Activated naive CD8-positive, alpha-beta T cell treated with anti-CD3 and anti-CD28 coated beads, Interleukin-2, amount 10 ng/mL, durations not matched to agents 7 days and 5 days (primary cell): ENCODE measurements at regions not wholly inside any gene's neighbourhood (a gene's known extent, or its start where the extent isn't known, plus 50 kb on each side); places are given as distances from the start of the nearest gene placed in this dataset.

ENCODE experiments used
- ATAC-seq: fragments of 150-1000 bp; cut with Tn5 transposase; one replicate; pipeline ENCODE4 v1.10.0; 2021; ENCODE audit warnings: low read depth, moderate library complexity
- POLR2A ChIA-PET: fragments of 350-600 bp; sonication (Branson Sonifier 250); formaldehyde crosslinking; loops from one replicate; lab custom pipeline; 2021; ENCODE audit warnings: antibody characterized with exemption; lab: Charles Lee
- DNase-seq: peaks from one replicate; pipeline ENCODE4 v3.0.0; 2021
- H3K27ac Mint-ChIP-seq: one replicate; pipeline ENCODE4 v1.8.0; 2022; ENCODE audit warnings: mild to moderate bottlenecking, mixed read lengths
- H3K27me3 Mint-ChIP-seq: one replicate; pipeline ENCODE4 v1.8.0; 2022; ENCODE audit warnings: mild to moderate bottlenecking, moderate library complexity, mixed read lengths
- H3K36me3 Mint-ChIP-seq: one replicate; pipeline ENCODE4 v1.8.0; 2021; ENCODE audit warnings: mild to moderate bottlenecking, mixed read lengths
- H3K4me1 Mint-ChIP-seq: one replicate; pipeline ENCODE4 v1.8.0; 2021; ENCODE audit warnings: mixed read lengths
- H3K4me3 Mint-ChIP-seq: one replicate; pipeline ENCODE4 v1.8.0; 2022; ENCODE audit warnings: mild to moderate bottlenecking, moderate library complexity, mixed read lengths
- H3K9me3 Mint-ChIP-seq: one replicate; pipeline ENCODE4 v1.8.0; 2021; ENCODE audit warnings: mixed read lengths

DNA sequence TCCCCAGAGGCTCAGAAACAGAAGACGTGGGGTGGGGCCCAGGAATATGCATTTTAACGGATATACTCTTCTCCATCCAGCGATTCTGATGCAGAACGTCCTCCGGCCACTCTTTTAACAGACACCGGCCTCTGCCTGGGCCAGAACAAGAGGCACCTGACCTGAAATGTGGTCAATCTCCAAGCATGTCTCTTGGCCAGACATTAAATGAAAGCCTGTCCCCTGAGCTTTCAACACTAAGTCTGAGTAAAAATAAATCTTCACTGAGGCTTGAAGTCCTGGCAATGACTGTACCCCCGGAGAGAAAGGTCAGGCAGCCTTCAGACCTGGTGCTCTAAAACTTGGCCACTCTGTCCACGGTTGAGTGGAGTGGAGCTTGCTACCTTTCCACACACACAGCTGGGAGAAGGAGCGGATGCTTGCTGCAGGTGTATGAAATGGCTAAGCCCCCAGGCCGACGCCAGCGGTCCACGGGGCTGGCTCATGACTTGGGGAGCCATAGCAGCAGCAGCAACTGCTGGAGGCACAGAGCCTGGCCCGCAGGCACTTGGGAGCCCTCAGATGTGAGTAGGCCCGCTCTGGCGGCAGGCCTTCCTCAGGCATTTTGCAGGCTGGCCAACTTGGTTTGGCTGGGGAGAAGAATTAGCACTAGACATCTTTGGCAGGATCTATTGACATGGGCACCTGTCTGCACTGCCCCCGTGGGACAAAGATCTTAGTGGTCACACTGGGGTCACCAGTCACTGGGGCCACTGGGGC lies 79.7 kb downstream of the TMEM17 start:
- peaks cover 12% of the 10 kb centered on the region for H3K27me3 Mint-ChIP-seq
- H3K27ac Mint-ChIP-seq = no peak overlapping the region
- no peak for ATAC-seq
- no peaks in the 10 kb centered on the region for H3K9me3 Mint-ChIP-seq
- POLR2A ChIA-PET = no interaction called here
- H3K36me3 Mint-ChIP-seq = no peaks in the 10 kb centered on the region
- H3K4me1 Mint-ChIP-seq = no peaks in the 10 kb centered on the region
- no peak for DNase-seq
- no peak overlapping the region for H3K4me3 Mint-ChIP-seq

DNA sequence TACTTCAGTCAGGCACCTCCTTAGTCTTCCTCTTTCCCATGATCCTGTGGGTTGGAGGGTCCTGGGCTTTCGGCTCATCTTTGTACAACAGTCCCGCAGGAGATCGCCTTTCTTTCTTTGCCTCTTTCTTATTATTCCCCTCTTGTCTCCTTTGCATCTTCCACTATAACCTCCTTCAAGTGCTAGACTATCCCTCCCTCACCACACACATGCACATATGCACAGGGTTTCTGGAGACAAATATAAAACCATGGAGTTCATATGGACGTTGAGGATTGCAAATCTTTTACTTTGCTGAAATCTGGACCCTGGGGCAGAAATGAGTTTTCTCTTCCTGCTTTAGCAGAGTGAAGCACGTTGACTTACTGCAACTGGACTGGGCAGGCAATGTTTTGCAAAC lies 80.3 kb downstream of the TMEM17 start:
- Mint-ChIP-seq H3K9me3 (no peaks in the 10 kb centered on the region), H3K27me3 (peaks cover 18% of the 10 kb centered on the region), H3K4me3 (no peak overlapping the region), H3K4me1 (no peaks in the 10 kb centered on the region), H3K36me3 (no peaks in the 10 kb centered on the region), H3K27ac (no peak overlapping the region)
- ATAC-seq (no peak), DNase-seq (no peak)
- POLR2A ChIA-PET = no interaction called here

DNA sequence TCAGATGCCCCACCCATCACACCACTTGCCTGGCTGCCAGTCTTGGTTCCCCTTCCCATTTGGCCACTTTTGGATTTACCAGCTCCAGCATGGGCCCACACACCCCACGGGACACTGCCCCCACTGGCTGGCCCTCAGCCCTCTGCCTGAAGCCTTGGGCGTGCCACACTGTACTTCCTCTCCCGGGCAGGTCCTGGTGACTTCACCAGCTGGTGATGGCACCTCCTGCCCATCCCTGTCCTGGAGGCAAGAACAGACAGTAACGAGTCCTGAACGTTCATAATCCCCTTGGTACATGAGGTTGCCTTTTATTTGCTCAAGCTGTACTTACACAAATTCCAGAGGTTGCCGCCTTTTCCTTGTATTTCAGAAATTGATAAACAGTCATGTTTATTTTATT lies 81.1 kb downstream of the TMEM17 start:
- H3K9me3 Mint-ChIP-seq = peaks cover under 1% of the 10 kb centered on the region
- ATAC-seq = no peak
- H3K27ac Mint-ChIP-seq = no peak overlapping the region
- peaks cover 24% of the 10 kb centered on the region for H3K27me3 Mint-ChIP-seq
- POLR2A ChIA-PET = no interaction called here
- no peaks in the 10 kb centered on the region for H3K36me3 Mint-ChIP-seq
- H3K4me1 Mint-ChIP-seq = no peaks in the 10 kb centered on the region
- no peak overlapping the region for H3K4me3 Mint-ChIP-seq
- DNase-seq = no peak

DNA sequence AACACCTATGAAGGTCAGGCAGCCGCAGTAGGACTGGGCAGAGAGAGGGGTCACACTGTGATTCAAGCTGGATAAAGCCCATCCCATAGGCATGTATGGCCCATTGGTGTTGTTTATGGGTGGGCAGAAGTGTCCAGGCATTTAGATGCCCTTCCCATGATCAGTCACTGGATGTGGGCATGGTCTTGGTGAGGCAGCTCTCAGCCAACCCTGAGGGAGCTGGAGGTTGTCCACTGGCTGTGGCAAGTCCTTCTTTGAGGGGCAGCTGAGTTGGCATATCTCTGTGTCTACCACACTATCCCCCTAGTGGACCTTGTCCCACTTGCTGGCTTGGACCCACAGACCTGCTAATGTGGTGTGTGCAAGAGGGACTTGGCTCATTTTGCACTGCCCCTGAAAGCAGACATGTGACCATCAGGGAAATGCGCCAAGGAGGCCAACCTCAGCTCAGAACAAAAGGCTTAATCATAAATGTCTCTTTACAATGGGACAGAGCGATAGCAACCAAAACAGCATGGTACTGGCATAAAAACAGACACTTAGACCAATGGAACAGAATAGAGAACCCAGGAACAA lies 82.0 kb downstream of the TMEM17 start:
- Mint-ChIP-seq H3K4me1 (no peaks in the 10 kb centered on the region), H3K27ac (no peak overlapping the region), H3K36me3 (no peaks in the 10 kb centered on the region), H3K9me3 (peaks cover 3% of the 10 kb centered on the region), H3K4me3 (no peak overlapping the region), H3K27me3 (peaks cover 26% of the 10 kb centered on the region)
- ATAC-seq (no peak), DNase-seq (no peak)
- POLR2A ChIA-PET = no interaction called here

DNA sequence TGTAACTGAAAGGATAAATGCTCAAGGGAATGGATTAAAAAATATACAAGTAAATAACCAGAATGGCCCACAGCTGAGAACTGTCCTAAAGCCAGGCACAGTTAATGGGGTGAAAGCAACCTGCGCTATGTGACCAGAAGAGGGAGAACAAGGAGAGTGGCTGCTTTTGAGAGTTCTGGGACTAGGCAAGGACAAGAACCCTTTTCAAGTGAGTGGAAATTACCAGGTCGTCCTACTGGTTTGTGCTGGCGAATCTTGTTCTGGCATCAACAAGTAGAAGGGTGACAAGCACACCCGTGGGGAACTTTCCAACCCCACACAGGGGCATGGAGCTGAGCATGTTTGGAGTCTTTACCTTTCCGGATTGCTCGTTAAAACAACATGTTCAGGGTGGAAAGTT lies 82.8 kb downstream of the TMEM17 start:
- Mint-ChIP-seq H3K4me1 (no peaks in the 10 kb centered on the region), H3K27ac (no peak overlapping the region), H3K9me3 (peaks cover 3% of the 10 kb centered on the region), H3K36me3 (no peaks in the 10 kb centered on the region), H3K27me3 (peaks cover 26% of the 10 kb centered on the region), H3K4me3 (no peak overlapping the region)
- POLR2A ChIA-PET = no interaction called here
- DNase-seq (no peak), ATAC-seq (no peak)

DNA sequence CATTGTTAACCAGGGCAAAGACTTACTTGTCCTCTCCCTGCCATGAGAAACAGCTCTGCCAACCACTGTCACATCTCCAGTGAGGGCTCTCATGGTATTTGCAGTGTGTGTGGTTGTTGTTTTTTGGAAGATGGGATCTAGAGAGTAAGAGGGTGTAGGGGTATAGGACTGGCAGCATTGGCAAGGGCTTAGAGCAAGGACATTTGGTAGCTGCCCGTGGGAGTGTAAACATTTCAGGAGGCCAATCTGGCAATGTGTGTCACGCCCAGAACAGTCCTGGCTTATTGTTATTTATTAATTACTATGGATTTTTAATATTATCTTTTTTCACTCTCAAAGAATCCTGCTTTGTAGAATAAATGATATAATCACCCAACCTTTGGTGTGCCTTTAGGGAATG lies 90.5 kb downstream of the TMEM17 start:
- DNase-seq = no peak
- Mint-ChIP-seq H3K9me3 (peaks cover 4% of the 10 kb centered on the region), H3K36me3 (no peaks in the 10 kb centered on the region), H3K4me3 (no peak overlapping the region), H3K27ac (no peak overlapping the region), H3K27me3 (peaks cover 6% of the 10 kb centered on the region), H3K4me1 (peaks cover 17% of the 10 kb centered on the region)
- no peak for ATAC-seq
- POLR2A ChIA-PET = no interaction called here

DNA sequence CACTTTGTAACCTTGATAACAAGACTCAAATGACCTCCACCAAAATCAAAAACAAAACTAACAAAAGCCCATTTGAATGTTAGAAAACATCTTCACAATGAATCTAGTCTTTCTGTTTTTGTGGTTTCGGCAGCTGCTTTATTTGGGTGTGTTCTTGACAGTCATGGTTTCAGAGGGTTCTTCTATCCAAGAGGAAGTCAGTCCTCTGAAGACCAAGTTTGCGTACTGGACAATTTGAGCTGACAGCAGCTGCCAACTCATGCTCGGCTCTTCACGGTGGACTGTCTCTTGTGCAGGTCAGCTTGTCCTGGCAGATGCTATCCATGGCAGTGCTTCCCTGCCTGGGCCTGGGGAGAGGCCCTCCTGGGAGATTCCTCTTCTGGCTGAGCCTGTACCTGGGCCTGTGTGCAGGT lies 91.0 kb downstream of the TMEM17 start:
- ATAC-seq (peak; percentile 47), DNase-seq (no peak)
- Mint-ChIP-seq H3K9me3 (peaks cover 4% of the 10 kb centered on the region), H3K4me1 (peaks cover 17% of the 10 kb centered on the region), H3K36me3 (no peaks in the 10 kb centered on the region), H3K4me3 (peak overlapping the region; percentile 22), H3K27ac (no peak overlapping the region), H3K27me3 (peaks cover 3% of the 10 kb centered on the region)
- POLR2A ChIA-PET = no interaction called here

DNA sequence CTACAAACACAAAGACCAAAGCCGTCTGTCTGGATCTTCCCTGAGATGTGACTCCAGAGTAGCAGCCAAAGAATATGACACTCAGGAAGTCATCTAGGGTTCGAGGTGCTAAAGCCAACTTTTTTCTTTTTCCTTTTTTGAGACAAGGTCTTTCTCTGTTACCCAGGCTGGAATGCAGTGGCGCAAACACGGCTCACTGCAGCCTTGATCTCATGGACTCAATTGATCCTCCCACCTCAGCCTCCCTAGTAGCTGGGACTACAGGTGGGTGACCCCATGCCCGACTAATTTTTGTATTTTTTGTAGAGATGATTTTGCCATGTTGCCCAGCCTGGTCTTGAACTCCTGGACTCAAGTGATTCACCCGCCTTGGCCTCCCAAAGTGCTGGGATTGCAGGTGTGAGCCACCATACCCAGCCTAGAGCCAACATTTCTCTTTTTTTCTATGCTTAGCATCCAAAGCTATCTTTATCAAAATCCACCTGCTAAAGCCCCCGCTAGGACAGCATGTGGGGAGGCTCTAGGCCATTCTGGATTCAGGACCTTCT lies 92.8 kb downstream of the TMEM17 start:
- ATAC-seq (no peak), DNase-seq (no peak)
- Mint-ChIP-seq H3K9me3 (peaks cover 1% of the 10 kb centered on the region), H3K27me3 (no peaks in the 10 kb centered on the region), H3K27ac (no peak overlapping the region), H3K4me3 (no peak overlapping the region), H3K4me1 (peaks cover 19% of the 10 kb centered on the region), H3K36me3 (no peaks in the 10 kb centered on the region)
- POLR2A ChIA-PET = no interaction called here

DNA sequence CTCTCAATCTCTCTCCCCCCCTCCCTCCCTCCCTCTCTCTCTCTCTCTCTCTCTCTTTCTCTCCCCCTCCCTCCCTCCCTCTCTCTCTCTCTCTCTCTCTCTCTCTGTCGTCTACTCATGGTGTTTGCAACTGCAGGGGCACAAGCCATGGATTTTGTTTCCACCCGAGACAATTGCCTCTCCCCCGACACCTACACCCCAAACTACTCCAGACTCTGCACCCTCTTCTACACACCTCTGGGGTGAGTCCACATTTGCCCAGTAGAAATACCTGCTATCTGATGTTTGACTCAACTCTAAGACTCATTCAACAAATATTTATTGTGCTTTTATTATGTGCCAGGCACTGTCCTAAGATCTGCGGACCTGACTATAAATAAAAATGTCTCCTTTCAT lies 93.7 kb downstream of the TMEM17 start:
- Mint-ChIP-seq H3K9me3 (no peaks in the 10 kb centered on the region), H3K4me3 (no peak overlapping the region), H3K27ac (no peak overlapping the region), H3K4me1 (peaks cover 19% of the 10 kb centered on the region), H3K27me3 (no peaks in the 10 kb centered on the region), H3K36me3 (no peaks in the 10 kb centered on the region)
- POLR2A ChIA-PET = interaction anchor here (0.7 kb wide), 1 partner anchor 328 kb away, joined by 3 read pairs; no protein-coding TSS in a partner anchor
- no peak for DNase-seq
- no peak for ATAC-seq

DNA sequence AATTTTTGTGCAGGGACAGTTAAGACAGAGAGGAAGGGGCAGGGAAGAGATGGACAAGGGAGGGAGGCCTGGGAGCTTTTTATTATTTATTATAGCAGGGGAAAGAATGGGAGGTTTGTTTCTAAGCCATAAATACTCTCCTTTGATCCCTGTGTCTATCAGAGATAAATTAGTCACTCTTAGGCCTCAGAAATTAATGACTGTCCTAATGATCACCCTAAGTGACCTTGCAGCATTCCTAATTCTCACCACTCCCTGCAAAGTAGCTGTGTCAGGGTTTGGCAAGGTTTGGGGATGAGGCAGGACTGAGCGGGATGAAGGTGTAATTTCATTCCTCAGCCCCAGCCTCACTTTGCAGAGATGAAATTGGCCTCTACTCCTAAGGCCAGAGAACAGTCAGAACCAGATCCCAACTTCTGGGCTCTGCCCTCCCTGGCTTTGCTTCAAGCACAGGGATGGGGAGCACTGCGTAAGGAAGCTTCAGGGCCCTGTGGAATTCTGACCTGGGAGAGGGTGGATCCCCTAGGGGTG lies 95.0 kb downstream of the TMEM17 start:
- H3K4me1 Mint-ChIP-seq = peaks cover 19% of the 10 kb centered on the region
- no peaks in the 10 kb centered on the region for H3K27me3 Mint-ChIP-seq
- no peaks in the 10 kb centered on the region for H3K36me3 Mint-ChIP-seq
- H3K27ac Mint-ChIP-seq = peak overlapping the region; percentile 79
- POLR2A ChIA-PET = no interaction called here
- ATAC-seq (no peak), DNase-seq (no peak)
- no peak overlapping the region for H3K4me3 Mint-ChIP-seq
- no peaks in the 10 kb centered on the region for H3K9me3 Mint-ChIP-seq

DNA sequence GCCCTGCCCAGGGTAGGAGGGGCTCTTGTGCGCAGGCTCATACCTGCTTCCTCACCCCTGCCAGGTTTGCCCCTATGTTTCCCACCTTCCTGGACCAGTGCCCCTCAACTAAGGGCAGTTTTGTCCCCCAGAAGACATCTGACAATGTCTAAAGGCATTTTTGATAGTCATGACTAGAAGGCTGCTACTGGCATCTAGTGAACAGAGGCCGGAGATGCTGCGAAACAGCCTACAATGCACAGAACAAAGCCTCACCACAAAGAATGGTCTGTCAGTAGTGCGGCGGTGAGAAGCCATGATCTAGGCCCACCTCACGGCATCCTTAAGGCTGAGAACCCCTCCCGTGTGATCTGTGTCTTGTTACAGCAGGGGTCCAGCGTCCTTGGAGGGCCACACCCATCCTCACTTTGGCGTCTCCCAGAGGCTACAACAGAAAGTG lies 96.0 kb downstream of the TMEM17 start:
- H3K4me1 Mint-ChIP-seq = peaks cover 15% of the 10 kb centered on the region
- no peak for DNase-seq
- ATAC-seq = peak; percentile 57
- H3K27me3 Mint-ChIP-seq = no peaks in the 10 kb centered on the region
- H3K27ac Mint-ChIP-seq = peak overlapping the region; percentile 75
- H3K4me3 Mint-ChIP-seq = no peak overlapping the region
- POLR2A ChIA-PET = no interaction called here
- no peaks in the 10 kb centered on the region for H3K36me3 Mint-ChIP-seq
- H3K9me3 Mint-ChIP-seq = no peaks in the 10 kb centered on the region

DNA sequence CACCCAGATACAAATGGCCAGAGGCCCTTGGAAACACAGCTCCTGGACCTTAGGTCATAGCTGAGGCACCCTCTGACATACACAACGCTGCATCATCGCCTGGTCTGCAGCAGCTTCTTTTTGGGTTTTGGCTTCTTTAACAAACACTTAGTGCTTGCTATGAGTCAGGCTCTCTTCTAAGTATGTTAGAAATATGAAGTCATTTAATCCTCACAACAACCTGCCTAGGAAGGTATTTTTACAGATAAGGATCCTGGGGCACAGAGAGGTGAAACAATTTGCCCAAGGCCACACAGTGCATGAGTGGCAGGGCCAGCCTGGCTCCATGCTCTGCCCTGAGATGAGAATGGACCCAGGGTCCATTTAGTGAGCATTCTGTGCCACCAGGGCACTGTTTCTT lies 96.6 kb downstream of the TMEM17 start:
- Mint-ChIP-seq H3K27me3 (no peaks in the 10 kb centered on the region), H3K4me3 (no peak overlapping the region), H3K27ac (no peak overlapping the region), H3K36me3 (no peaks in the 10 kb centered on the region), H3K4me1 (peaks cover 9% of the 10 kb centered on the region), H3K9me3 (no peaks in the 10 kb centered on the region)
- ATAC-seq (peak; percentile 27), DNase-seq (no peak)
- POLR2A ChIA-PET = no interaction called here

DNA sequence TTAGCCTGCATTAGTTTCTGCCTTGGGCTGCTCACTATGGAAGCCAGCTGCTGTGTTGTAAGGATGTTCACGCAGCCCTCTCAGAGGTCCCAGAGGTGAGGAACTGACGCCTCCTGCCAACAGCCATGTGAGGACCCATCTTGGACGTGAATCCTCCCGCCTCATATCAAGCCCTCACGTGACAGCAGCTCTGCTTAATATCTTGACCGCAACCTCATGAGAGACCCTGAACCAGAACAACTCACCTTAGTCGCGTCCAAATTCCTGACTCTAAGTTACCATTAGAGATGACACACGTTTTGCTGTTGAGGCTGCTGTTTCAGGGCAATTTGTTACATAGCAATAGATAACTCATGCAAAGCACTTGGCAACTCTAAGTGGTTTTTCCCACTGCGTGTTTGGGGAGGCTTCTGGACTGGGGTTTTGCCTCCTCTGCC lies 97.7 kb downstream of the TMEM17 start:
- H3K9me3 Mint-ChIP-seq = no peaks in the 10 kb centered on the region
- no peak overlapping the region for H3K4me3 Mint-ChIP-seq
- no peaks in the 10 kb centered on the region for H3K36me3 Mint-ChIP-seq
- H3K4me1 Mint-ChIP-seq = peaks cover 8% of the 10 kb centered on the region
- ATAC-seq = no peak
- no peak overlapping the region for H3K27ac Mint-ChIP-seq
- POLR2A ChIA-PET = no interaction called here
- DNase-seq = no peak
- H3K27me3 Mint-ChIP-seq = no peaks in the 10 kb centered on the region

DNA sequence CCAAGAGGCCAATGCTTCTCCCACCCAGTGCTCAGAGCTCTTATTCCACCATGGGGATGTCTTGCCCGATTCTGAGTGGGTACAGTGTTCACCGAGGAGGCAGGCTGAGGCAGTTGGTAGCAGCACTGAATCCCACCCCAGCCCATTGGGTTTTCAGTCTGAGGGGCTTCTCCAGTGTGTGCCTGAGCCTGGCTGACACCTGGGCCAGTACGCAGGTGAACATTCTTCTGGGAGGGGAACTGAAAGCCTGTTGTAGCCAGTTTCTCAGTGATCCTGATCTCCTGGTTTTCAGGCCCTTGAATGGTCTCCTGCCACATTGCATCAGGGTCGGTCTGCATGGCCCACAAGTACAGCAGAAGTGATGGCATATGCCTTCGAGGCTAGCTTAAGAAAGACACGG lies 98.2 kb downstream of the TMEM17 start:
- no peaks in the 10 kb centered on the region for H3K9me3 Mint-ChIP-seq
- no peaks in the 10 kb centered on the region for H3K36me3 Mint-ChIP-seq
- H3K4me1 Mint-ChIP-seq = peaks cover 8% of the 10 kb centered on the region
- POLR2A ChIA-PET = no interaction called here
- no peaks in the 10 kb centered on the region for H3K27me3 Mint-ChIP-seq
- H3K4me3 Mint-ChIP-seq = no peak overlapping the region
- no peak for ATAC-seq
- no peak overlapping the region for H3K27ac Mint-ChIP-seq
- DNase-seq = no peak
